H1 (cell line): ENCODE measurements at regions not wholly inside any gene's neighbourhood (a gene's known extent, or its start where the extent isn't known, plus 50 kb on each side); places are given as distances from the start of the nearest gene placed in this dataset.

ENCODE experiments used
- CTCF ChIA-PET: fragments of 300-600 bp; sonication (Branson Sonifier 250); formaldehyde crosslinking; loops from one replicate; lab custom pipeline; 2021; ENCODE audit not compliant: partially characterized antibody; lab: Charles Lee
- POLR2A ChIA-PET: fragments of 300-600 bp; sonication (Branson Sonifier 250); formaldehyde crosslinking; loops from one replicate; lab custom pipeline; 2021; ENCODE audit warnings: inconsistent platforms; ENCODE audit not compliant: partially characterized antibody; lab: Charles Lee
- DNase-seq, 2 experiments: peaks; one replicate each; pipeline versions ENCODE4 v3.0.0 to v3.0.0-alpha.2; 2010 to 2022; ENCODE audit warnings: low spot score in 2 of 2, low read depth in 1 of 2, mixed read lengths in 1 of 2
- FAIRE-seq: peaks from 2 replicates; lab custom pipeline; 2011; peaks lifted over from hg19 to GRCh38; lab: Jason Lieb, UNC
- H2AFZ ChIP-seq: 2 replicates; pipeline ENCODE4 v1.8.1; 2012; ENCODE audit warnings: low read length, inconsistent platforms
- H2AK5ac ChIP-seq: 2 replicates; pipeline ENCODE4 v1.6.1; 2013; ENCODE audit warnings: low read depth, low read length
- H2BK120ac ChIP-seq: replicated peaks from 2 replicates; pipeline ENCODE3; 2013; ENCODE audit warnings: low read depth, low read length, inconsistent platforms
- H2BK12ac ChIP-seq: 2 replicates; pipeline ENCODE4 v1.6.1; 2013; ENCODE audit warnings: low read depth, low read length
- H2BK15ac ChIP-seq: 2 replicates; pipeline ENCODE4 v1.6.1; 2013; ENCODE audit warnings: low read length
- H2BK20ac ChIP-seq: 2 replicates; pipeline ENCODE4 v1.6.1; 2013; ENCODE audit warnings: low read length
- H2BK5ac ChIP-seq: 2 replicates; pipeline ENCODE4 v1.6.1; 2013; ENCODE audit warnings: low read depth, low read length
- H3K14ac ChIP-seq: 2 replicates; pipeline ENCODE4 v1.6.1; 2013; ENCODE audit warnings: inconsistent platforms; ENCODE audit not compliant: insufficient read length
- H3K18ac ChIP-seq: 2 replicates; pipeline ENCODE4 v1.6.1; 2013; ENCODE audit warnings: low read length; ENCODE audit errors: extremely low read depth
- H3K23ac ChIP-seq: 2 replicates; pipeline ENCODE4 v1.6.1; 2013; ENCODE audit warnings: inconsistent platforms; ENCODE audit not compliant: insufficient read length
- H3K23me2 ChIP-seq: 2 replicates; pipeline ENCODE4 v1.6.1; 2013; ENCODE audit warnings: low read depth, low read length
- H3K27ac ChIP-seq: 2 replicates; pipeline ENCODE4 v1.6.1; 2011; ENCODE audit warnings: low read depth, low read length, inconsistent platforms
- H3K27me3 ChIP-seq, 4 experiments: replicated peaks in 1 of 4; 1 replicate in 1 of 4; 2 replicates in 3 of 4; pipeline versions ENCODE4 v1.6.1 to v1.8.1; 2011 to 2013; ENCODE audit warnings: low read length in 3 of 4, mild to moderate bottlenecking in 3 of 4, inconsistent platforms in 2 of 4, mixed read lengths in 2 of 4, moderate library complexity in 1 of 4; ENCODE audit not compliant: control insufficient read depth in 3 of 4, insufficient read depth in 3 of 4; ENCODE audit errors: extremely low read depth in 1 of 4
- H3K36me3 ChIP-seq, 4 experiments: 2 replicates each; pipeline versions ENCODE4 v1.6.1 to v1.8.1; 2011 to 2013; ENCODE audit warnings: mild to moderate bottlenecking in 4 of 4, low read length in 3 of 4, moderate library complexity in 2 of 4, control low read depth in 1 of 4, inconsistent platforms in 1 of 4; ENCODE audit not compliant: insufficient read depth in 4 of 4, control insufficient read depth in 2 of 4
- H3K4ac ChIP-seq: replicated peaks from 2 replicates; pipeline ENCODE3; 2013; ENCODE audit warnings: low read length, low read depth, mixed read lengths, inconsistent platforms; ENCODE audit not compliant: insufficient read length
- H3K4me1 ChIP-seq, 4 experiments: replicated peaks in 1 of 4; 1 replicate in 1 of 4; 2 replicates in 3 of 4; pipeline versions ENCODE4 v1.6.1 to v1.8.1; 2011 to 2013; ENCODE audit warnings: low read length in 3 of 4, inconsistent platforms in 2 of 4, mixed read lengths in 1 of 4; ENCODE audit not compliant: insufficient read depth in 4 of 4, control insufficient read depth in 3 of 4
- H3K4me2 ChIP-seq, 2 experiments: 2 replicates each; pipeline versions ENCODE4 v1.6.1 to v1.8.1; 2011 to 2013; ENCODE audit warnings: low read depth in 2 of 2, low read length in 2 of 2, control low read depth in 1 of 2, inconsistent platforms in 1 of 2, mild to moderate bottlenecking in 1 of 2; ENCODE audit not compliant: insufficient read depth in 1 of 2
- H3K4me3 ChIP-seq, 4 experiments: fragments of 200-600, 300-600 bp in 1 of 4; sonication (generic), shearing (Covaris generic), sonication (Bioruptor Twin) in 1 of 4; 2 replicates each; pipeline versions ENCODE4 v1.5.1 to v1.8.1; 2011 to 2016; ENCODE audit warnings: low read length in 4 of 4, low read depth in 3 of 4, control low read depth in 2 of 4, inconsistent platforms in 2 of 4, mild to moderate bottlenecking in 2 of 4, mixed read lengths in 1 of 4, moderate library complexity in 1 of 4; ENCODE audit not compliant: insufficient read depth in 2 of 4; ENCODE audit errors: extremely low read depth in 1 of 4
- H3K56ac ChIP-seq: replicated peaks from 2 replicates; pipeline ENCODE3; 2013; ENCODE audit warnings: low read depth, mild to moderate bottlenecking, mixed read lengths, low read length, inconsistent platforms; ENCODE audit not compliant: insufficient read length
- H3K79me1 ChIP-seq: 2 replicates; pipeline ENCODE4 v1.6.1; 2013; ENCODE audit warnings: low read depth, low read length, control low read depth
- H3K79me2 ChIP-seq, 2 experiments: 2 replicates each; pipeline versions ENCODE4 v1.6.1 to v1.8.1; 2012 to 2013; ENCODE audit warnings: low read length in 2 of 2, mild to moderate bottlenecking in 2 of 2, inconsistent platforms in 1 of 2; ENCODE audit not compliant: insufficient read depth in 2 of 2, control insufficient read depth in 1 of 2
- H3K9ac ChIP-seq, 4 experiments: replicated peaks in 1 of 4; 1 replicate in 1 of 4; 2 replicates in 3 of 4; pipeline versions ENCODE4 v1.6.1 to v1.8.1; 2011 to 2013; ENCODE audit warnings: low read depth in 3 of 4, low read length in 3 of 4, control low read depth in 2 of 4, mild to moderate bottlenecking in 2 of 4, moderate library complexity in 2 of 4, inconsistent platforms in 1 of 4; ENCODE audit errors: extremely low read depth in 1 of 4
- H3K9me3 ChIP-seq, 2 experiments: 2 replicates each; pipeline versions ENCODE4 v1.6.1 to v1.8.1; 2012 to 2013; ENCODE audit warnings: mild to moderate bottlenecking in 2 of 2, moderate library complexity in 2 of 2, control low read depth in 1 of 2, inconsistent platforms in 1 of 2, low read depth in 1 of 2, low read length in 1 of 2, mixed read lengths in 1 of 2; ENCODE audit not compliant: insufficient read depth in 2 of 2
- H4K20me1 ChIP-seq, 2 experiments: replicated peaks in 1 of 2; 2 replicates each; pipeline versions ENCODE3 to v1.8.1; 2011 to 2013; ENCODE audit warnings: inconsistent platforms in 2 of 2, low read length in 2 of 2, mild to moderate bottlenecking in 1 of 2; ENCODE audit not compliant: insufficient read depth in 2 of 2, control insufficient read depth in 1 of 2
- H4K5ac ChIP-seq: 2 replicates; pipeline ENCODE4 v1.6.1; 2013; ENCODE audit warnings: low read length, low read depth, mixed read lengths, inconsistent platforms; ENCODE audit not compliant: insufficient read length
- H4K8ac ChIP-seq: 2 replicates; pipeline ENCODE4 v1.8.0; 2013; ENCODE audit warnings: mild to moderate bottlenecking, moderate library complexity, low read length, inconsistent platforms; ENCODE audit not compliant: insufficient read depth; ENCODE audit errors: extremely low read depth
- H4K91ac ChIP-seq: replicated peaks from 2 replicates; pipeline ENCODE3; 2013; ENCODE audit warnings: low read length, mixed read lengths, inconsistent platforms; ENCODE audit not compliant: insufficient read length
- PHF8 ChIP-seq: fragments of 200-600 bp; sonication (generic); conservative IDR thresholded peaks from 2 replicates; pipeline ENCODE4 v1.7.1; 2012; ENCODE audit warnings: low read depth, mild to moderate bottlenecking, inconsistent platforms, low read length, moderate library complexity
- ZNF274 ChIP-seq: IDR thresholded peaks from 2 replicates; pipeline ENCODE4 v1.7.0; 2012; ENCODE audit warnings: low read length, borderline replicate concordance; ENCODE audit errors: extremely low read depth
- WGBS, 2 experiments: shearing (Covaris generic) in 1 of 2; methylation state at CpG; one replicate each; pipeline versions ENCODE4 v1.1.6 to v1.1.7; 2013 to 2015; ENCODE audit warnings: low lambda C conversion rate in 2 of 2, mixed read lengths in 2 of 2, inconsistent platforms in 1 of 2, low coverage in 1 of 2, missing lambda C conversion rate in 1 of 2; ENCODE audit not compliant: insufficient replicate concordance in 2 of 2, insufficient coverage in 1 of 2, insufficient read length in 1 of 2; ENCODE audit errors: extremely low coverage in 1 of 2, missing lambda C conversion rate in 1 of 2; 5-methylcytosine and 5-hydroxymethylcytosine counted together

DNA sequence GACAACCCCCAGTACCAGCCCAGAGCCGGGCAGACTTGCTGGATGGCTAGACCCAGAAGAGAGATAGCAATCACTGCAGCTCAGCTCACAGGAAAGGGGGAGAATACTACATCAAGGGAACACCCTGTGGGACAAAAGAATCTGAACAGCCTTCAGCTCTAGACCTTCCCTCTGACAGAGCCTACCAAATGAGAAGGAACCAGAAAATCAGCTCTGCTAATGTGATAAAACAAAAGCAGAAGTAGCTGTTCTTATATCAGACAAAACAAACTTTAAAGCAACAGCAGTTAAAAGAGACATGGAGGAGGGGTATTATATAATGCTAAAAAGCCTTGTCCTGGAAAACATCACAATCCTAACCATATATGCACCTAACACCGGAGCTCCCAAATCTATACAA is 283.3 kb downstream of the KLF13 start:
- H2BK20ac ChIP-seq: no peak overlapping the region
- no peak overlapping the region for H3K23ac ChIP-seq
- no peaks in the 10 kb centered on the region for H3K27me3 ChIP-seq
- H3K4ac ChIP-seq: no peak overlapping the region
- no peak overlapping the region for H2BK12ac ChIP-seq
- no peak overlapping the region for H4K91ac ChIP-seq
- DNase-seq (no peak), FAIRE-seq (no peak)
- no peak overlapping the region for H2BK120ac ChIP-seq
- no peaks in the 10 kb centered on the region for H3K36me3 ChIP-seq
- WGBS, 2 experiments: 95% methylated on average over 2 of the region's 2 CpGs; no CpG with 5 or more reads in 1 of the 2 experiments
- H3K23me2 ChIP-seq: no peaks in the 10 kb centered on the region
- H3K4me3 ChIP-seq: no peak overlapping the region
- CTCF ChIA-PET: interaction anchor here (1.7 to 2.3 kb wide), 4 partner anchors 10 to 368 kb away, joined by 3 to 10 read pairs (median 4); no protein-coding TSS in a partner anchor
- POLR2A ChIA-PET: interaction anchor here (1.1 kb wide), 1 partner anchor 352 kb away, joined by 3 read pairs; no protein-coding TSS in a partner anchor
- no peak overlapping the region for H3K9ac ChIP-seq
- no peak overlapping the region for H4K5ac ChIP-seq
- H3K9me3 ChIP-seq: no peaks in the 10 kb centered on the region; a peak in 1 of 4 replicates
- H3K56ac ChIP-seq: no peak overlapping the region
- H2AK5ac ChIP-seq: no peak overlapping the region
- H2AFZ ChIP-seq: no peak overlapping the region
- H3K27ac ChIP-seq: no peak overlapping the region
- peaks cover 0 to 4% (median 3%) of the 10 kb centered on the region in 4 experiments; a peak in 4 of 7 replicates for H3K4me1 ChIP-seq
- no peaks in the 10 kb centered on the region for H4K20me1 ChIP-seq
- H2BK15ac ChIP-seq: no peak overlapping the region
- H2BK5ac ChIP-seq: no peak overlapping the region
- H3K14ac ChIP-seq: no peak overlapping the region
- no peak overlapping the region for H4K8ac ChIP-seq
- H3K79me2 ChIP-seq: no peaks in the 10 kb centered on the region
- no peaks in the 10 kb centered on the region for H3K79me1 ChIP-seq
- H3K18ac ChIP-seq: no peak overlapping the region
- no peak overlapping the region for H3K4me2 ChIP-seq
- TF ChIP-seq ZNF274 (no peak), PHF8 (no peak)
